Activated CD8-positive, alpha-beta memory T cell treated with anti-CD3 and anti-CD28 coated beads for 48 hours (primary cell): ENCODE measurements at regions not wholly inside any gene's neighbourhood (a gene's known extent, or its start where the extent isn't known, plus 50 kb on each side); places are given as distances from the start of the nearest gene placed in this dataset.
A peak's percentile ranks its signal among the peaks of the same experiment; 100 is the strongest.

Experiments used
- DNase-seq, 3 experiments: peaks; one replicate each; pipeline ENCODE4 v3.0.0-alpha.2; 2020; ENCODE audit warnings: low read depth in 2 of 3, low spot score in 2 of 3

DNA sequence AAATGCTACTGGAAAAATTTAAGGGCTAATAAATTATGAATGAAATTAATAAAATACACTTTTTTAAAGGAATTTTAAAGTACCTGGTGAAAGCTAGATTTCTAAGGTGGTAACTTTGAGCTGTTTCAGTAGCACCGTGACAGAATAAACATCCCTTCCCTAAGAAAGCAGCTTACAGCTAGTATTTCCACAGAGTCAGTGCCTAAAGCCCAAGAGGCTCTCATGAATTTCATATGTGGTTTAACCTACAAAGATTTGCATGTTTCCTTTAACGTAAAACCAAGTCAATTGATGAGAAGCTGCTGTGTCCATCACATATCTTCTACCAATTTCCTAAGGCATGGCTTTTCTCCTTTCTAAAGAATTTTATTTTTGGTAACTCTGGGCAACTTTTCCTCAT, 56.8 kb downstream of the IFNG start:
- DNase-seq: no peak

- DNase-seq: no peak
Measured at GRCh38 chr12:68102163-68102562, 57.4 kb downstream of the IFNG start.

- DNase-seq: no peak
Measured at GRCh38 chr12:68100241-68100640, 59.3 kb downstream of the IFNG start.

- no peak for DNase-seq
Measured at GRCh38 chr12:68098939-68099338, 60.6 kb downstream of the IFNG start.

DNA sequence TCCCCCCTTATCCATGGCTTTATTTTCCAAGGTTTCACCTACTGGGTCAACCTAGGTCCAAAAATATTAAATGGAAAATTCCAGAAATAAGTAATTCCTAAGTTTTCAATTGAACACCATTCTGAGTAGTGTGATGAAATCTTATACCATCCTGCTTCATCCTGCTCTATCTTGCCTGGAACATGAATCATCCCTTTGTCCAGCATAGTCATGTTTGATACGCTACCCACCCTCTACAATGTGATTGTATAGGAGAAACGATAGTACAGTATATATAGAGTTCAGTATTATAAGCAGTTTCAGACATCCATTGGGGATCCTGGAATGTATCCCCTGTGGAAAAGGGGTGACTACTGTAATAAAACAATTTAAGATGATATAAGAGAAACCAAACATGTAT, 62.2 kb downstream of the IFNG start:
- DNase-seq: no peak

DNA sequence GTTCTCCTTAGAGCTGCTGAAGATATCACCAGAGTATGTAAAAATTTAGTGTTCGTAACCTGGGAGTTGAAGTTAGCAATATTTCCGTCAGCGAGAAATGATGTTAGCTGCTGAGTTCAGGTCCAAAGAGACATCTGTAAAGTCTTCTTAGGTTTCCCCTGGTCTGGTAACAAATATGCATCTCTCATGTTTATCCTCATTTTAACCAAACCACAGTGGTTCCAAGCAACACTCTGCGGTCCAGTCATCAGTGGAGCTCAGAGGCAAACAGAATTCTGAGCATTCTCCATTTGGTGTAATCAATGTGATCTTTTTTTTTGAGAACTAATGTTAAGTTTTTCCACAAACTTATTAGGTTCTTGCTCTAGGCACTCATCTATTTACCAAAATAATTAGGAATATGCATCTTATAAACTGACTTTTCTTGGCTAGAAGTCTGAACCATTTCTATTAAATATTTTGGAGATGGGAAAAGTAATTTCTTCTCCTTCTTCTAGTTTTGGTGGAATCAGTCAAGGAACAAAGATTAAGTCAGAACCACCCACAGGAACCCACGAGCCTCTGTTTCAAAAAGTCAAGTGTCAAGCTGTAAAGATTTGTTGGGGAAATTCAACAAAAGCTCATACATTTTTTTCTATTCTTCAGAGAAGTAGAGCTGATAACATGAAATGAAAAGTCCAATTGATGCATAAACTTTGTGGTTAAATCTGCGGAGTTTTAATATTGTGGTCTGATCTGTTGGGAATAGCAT, 64.7 kb downstream of the IFNG start:
- DNase-seq: no peak

DNA sequence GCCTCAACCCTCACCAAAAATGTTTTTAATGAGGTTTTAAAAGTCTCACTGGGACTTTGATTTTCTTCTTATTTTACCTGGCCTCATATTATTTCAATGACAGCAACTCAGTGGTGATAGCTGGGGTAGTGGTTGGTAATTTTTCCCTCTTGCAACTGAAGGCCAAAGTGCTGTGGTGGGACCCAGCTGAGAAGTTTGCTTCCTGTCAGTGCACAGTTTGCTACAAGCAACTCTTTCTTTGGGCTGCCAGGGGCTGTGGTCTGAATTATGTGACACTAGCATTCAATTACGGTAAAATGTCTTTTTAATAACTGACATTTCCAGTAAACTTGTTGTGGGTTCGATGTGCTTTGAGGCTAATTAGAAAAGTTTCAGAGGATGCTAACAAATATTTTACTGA, 65.3 kb downstream of the IFNG start:
- DNase-seq: no peak

GRCh38 chr12:68092976-68093375, 66.6 kb downstream of the IFNG start:
- DNase-seq: no peak

GRCh38 chr12:68089101-68089500, 70.4 kb downstream of the IFNG start:
- no peak for DNase-seq

DNA sequence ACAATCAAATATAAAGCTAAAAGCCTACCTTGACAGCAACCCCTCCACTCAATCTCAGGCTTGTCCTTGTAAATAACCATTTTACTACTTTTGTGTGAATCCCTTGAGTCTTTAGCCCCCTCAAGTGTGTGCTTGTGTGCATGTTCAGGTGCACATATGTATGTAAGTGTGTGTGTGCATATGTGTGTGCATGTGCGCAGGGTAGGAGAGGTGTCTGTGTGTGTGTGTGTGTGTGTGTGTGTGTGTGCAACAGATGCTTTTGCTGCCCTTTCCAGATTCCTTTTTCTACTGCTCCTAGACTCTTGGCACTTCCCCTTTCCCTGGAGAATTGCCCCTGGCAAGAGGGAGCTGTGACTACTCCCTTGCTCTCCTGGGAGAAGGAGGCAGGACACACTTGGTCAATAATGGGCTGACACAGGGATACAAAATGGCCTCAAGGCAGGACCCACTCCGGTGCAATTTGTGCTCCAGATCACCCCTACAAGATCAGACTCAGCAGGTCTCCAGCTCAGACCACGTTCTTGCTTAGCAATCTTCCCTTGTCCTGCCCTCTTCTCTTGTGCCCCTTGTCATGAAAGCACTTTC, 73.4 kb downstream of the IFNG start:
- DNase-seq: no peak

DNA sequence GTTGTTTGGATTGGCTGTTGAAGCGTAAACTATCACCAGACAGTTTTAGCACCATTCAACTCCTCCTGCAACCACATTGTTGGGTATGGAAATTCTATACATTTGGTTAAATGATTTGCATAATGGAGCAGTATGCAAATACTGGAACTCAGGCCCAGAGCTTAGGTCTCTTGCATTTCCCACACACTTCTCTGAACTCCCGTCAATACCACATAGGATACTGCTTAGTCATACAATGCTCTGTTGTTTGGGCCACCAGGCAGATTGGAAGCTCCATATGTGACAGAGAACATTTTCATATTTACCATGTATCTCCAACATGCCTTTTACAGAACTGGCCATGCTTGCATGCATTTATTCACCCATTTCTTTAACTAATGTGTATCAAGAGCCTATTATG, 78.0 kb downstream of the IFNG start:
- no peak for DNase-seq

DNA sequence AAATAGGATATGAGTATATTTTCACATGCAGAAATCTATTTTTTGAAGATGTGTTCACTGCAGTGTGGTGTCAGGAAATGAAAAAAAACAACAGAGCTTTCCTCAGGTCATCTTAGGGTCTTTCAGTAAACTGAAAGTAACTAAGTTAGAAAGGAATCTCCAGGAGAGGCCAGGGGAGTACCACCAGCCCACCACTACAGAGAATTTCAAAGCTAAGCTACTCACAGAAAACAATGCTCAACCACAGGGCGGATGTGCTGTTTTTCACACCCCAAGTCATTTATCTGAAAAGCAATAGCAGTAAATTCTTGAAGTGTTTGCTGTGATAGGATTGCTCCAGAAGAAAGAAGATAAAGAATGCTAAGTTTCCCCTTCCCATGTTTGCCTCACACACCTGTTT, 79.0 kb downstream of the IFNG start:
- peak in 1 of 3 experiments; percentile 20 for DNase-seq

DNA sequence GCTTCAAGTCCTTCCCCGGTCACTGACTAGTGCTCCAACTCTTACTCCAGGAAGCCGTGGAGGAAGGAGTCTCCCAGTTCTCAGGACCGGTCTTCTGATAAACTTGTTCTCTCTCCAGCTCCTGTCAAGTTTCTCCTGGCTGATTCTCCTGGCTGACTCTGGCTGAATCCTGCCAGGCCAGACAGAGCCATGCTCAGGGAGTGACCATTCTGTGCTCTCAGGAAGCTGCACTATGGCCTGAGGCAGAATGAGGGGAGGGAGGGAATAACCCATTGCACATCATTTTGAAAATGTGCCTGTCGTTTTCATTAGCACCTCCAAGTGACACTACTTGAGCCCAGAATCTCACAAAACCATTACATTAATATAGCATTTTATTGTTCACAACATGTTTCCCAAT, 80.8 kb downstream of the IFNG start:
- no peak for DNase-seq

DNA sequence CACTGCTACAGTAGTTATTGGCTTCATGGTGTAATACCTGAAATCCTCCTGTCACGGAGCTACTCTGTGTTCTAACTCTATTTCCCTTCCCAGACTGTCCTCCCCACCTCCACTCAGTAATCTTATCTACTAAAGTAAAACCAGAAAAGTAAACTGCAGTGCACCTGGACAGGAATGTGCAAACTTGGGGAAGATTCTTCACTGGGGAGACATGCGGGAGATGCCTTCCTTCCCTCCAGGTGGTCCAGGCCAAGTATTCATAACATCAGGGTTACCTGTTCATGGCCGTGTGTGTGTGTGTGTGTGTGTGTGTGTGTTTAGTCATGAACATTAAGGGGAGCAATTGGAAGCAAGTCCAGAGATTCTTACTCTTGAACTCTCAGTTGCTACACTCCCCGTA, 84.1 kb downstream of the IFNG start:
- DNase-seq: no peak

DNA sequence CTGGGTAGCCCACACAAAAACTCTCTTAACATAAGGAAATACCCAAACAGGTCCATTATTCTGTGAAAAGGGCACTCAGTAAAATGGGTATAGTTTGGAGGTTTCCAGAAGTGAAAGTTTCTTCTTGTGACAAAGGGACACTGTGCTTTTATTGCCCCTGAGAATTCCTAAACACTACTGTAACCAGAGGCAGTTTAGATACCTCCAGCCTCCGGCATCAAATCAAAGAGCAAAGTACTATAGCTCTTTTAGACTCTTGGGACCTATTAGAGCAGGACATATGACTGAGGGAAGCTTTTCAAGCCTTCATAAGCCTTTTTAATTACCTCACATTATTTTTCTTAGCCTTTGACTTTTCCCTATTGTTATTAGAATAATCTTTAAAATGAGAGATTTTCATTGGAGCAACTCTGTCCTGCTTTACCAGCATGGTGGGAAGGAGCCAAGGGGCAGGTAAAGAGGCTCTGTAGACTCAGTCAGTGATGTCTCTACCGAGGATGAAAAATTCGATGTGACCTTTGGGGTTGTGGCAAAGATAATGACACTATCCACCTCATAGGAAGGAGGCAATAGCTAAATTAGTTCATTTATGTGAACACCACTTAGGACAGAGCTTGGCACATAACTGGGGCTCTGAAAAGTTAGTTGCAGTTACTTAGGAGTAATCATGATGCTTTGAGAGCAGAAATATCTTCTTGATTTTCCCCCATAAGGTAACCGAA, 85.1 kb downstream of the IFNG start:
- DNase-seq: no peak

GRCh38 chr12:68070957-68071356, 81.7 kb downstream of the IFNG-AS1 start:
- no peak for DNase-seq
